Endothelial cell of umbilical vein (primary cell): ENCODE measurements at regions not wholly inside any gene's neighbourhood (a gene's known extent, or its start where the extent isn't known, plus 50 kb on each side); places are given as distances from the start of the nearest gene placed in this dataset.

Experiments
- BruUV-seq: library from RNA; stranded (reverse); fragments of 400-500 nt; replicated peaks from 2 replicates; lab custom pipeline; 2021; lab: Mats Ljungman, UMichigan
- CTCF ChIA-PET: fragments of 300-600, 350-600 bp; sonication (Branson Sonifier 250); formaldehyde crosslinking; loops from one replicate; lab custom pipeline; 2021; ENCODE audit warnings: antibody characterized with exemption, inconsistent platforms; lab: Charles Lee
- POLR2A ChIA-PET: fragments of 300-600, 350-600 bp; sonication (Branson Sonifier 250); formaldehyde crosslinking; loops from one replicate; lab custom pipeline; 2021; ENCODE audit warnings: antibody characterized with exemption, inconsistent platforms; lab: Charles Lee
- DNase-seq: peaks from one replicate; pipeline ENCODE4 v3.0.0-alpha.2; 2011; ENCODE audit warnings: low read depth, low spot score
- FAIRE-seq: peaks from 2 replicates; lab custom pipeline; 2011; peaks lifted over from hg19 to GRCh38; lab: Jason Lieb, UNC
- H2AFZ ChIP-seq: 2 replicates; pipeline ENCODE4 v1.6.0; 2012; ENCODE audit warnings: low read depth, low read length, control low read depth, inconsistent platforms
- H3K27ac ChIP-seq: 2 replicates; pipeline ENCODE4 v1.5.1; 2011; ENCODE audit warnings: low read depth, mild to moderate bottlenecking, control low read depth, low read length, moderate library complexity; ENCODE audit not compliant: insufficient read depth
- H3K27me3 ChIP-seq, 2 experiments: 2 replicates each; pipeline versions ENCODE4 v1.6.0 to v1.6.1; 2011; ENCODE audit warnings: low read length in 2 of 2, mixed read lengths in 1 of 2; ENCODE audit not compliant: control insufficient read depth in 2 of 2, insufficient read depth in 2 of 2
- H3K36me3 ChIP-seq, 2 experiments: 2 replicates in 1 of 2; 3 replicates in 1 of 2; pipeline ENCODE4 v1.5.1; 2011; ENCODE audit warnings: low read length in 2 of 2, mild to moderate bottlenecking in 1 of 2, moderate library complexity in 1 of 2; ENCODE audit not compliant: control insufficient read depth in 2 of 2, insufficient read depth in 2 of 2; ENCODE audit errors: extremely low read depth in 1 of 2
- H3K4me1 ChIP-seq: 3 replicates; pipeline ENCODE4 v1.5.1; 2011; ENCODE audit warnings: mild to moderate bottlenecking, low read length; ENCODE audit not compliant: control insufficient read depth, insufficient read depth; ENCODE audit errors: extremely low read depth
- H3K4me2 ChIP-seq: 2 replicates; pipeline ENCODE4 v1.6.1; 2011; ENCODE audit warnings: low read length, control low read depth, mixed read lengths; ENCODE audit not compliant: insufficient read depth
- H3K4me3 ChIP-seq, 3 experiments: fragments of 200-600 bp in 1 of 3; sonication (generic), shearing (Covaris generic) in 1 of 3; replicated peaks in 1 of 3; 2 replicates each; pipeline ENCODE4 v1.5.1; 2011 to 2016; ENCODE audit warnings: control low read depth in 3 of 3, low read length in 3 of 3, mild to moderate bottlenecking in 2 of 3, inconsistent platforms in 1 of 3, low read depth in 1 of 3, moderate library complexity in 1 of 3; ENCODE audit not compliant: insufficient read depth in 1 of 3
- H3K79me2 ChIP-seq: 2 replicates; pipeline ENCODE4 v1.6.0; 2012; ENCODE audit warnings: low read length, inconsistent platforms; ENCODE audit not compliant: control insufficient read depth, insufficient read depth
- H3K9ac ChIP-seq: replicated peaks from 2 replicates; pipeline ENCODE3; 2011; ENCODE audit warnings: low read length, control low read depth; ENCODE audit not compliant: insufficient read depth; ENCODE audit errors: extremely low read depth
- H3K9me1 ChIP-seq: replicated peaks from 3 replicates; pipeline ENCODE4 v1.6.0; 2011; ENCODE audit warnings: mild to moderate bottlenecking, low read length; ENCODE audit not compliant: control insufficient read depth, insufficient read depth; ENCODE audit errors: extremely low read depth
- H3K9me3 ChIP-seq: replicated peaks from 2 replicates; pipeline ENCODE4 v1.5.1; 2012; ENCODE audit warnings: low read length, inconsistent platforms; ENCODE audit not compliant: control insufficient read depth, insufficient read depth
- H4K20me1 ChIP-seq: replicated peaks from 2 replicates; pipeline ENCODE3; 2011; ENCODE audit warnings: mild to moderate bottlenecking, low read length; ENCODE audit not compliant: control insufficient read depth, insufficient read depth; ENCODE audit errors: extremely low read depth
- FOS ChIP-seq: IDR thresholded peaks from 2 replicates; pipeline ENCODE4 v1.6.1; 2011; ENCODE audit warnings: mild to moderate bottlenecking, low read length, moderate library complexity, borderline replicate concordance; ENCODE audit not compliant: insufficient read depth
- GATA2 ChIP-seq: IDR thresholded peaks from 2 replicates; pipeline ENCODE4 v1.7.0; 2011; ENCODE audit warnings: low read depth, mild to moderate bottlenecking, moderate library complexity, mixed read lengths, low read length; ENCODE audit not compliant: insufficient read length, insufficient read depth
- JUN ChIP-seq: IDR thresholded peaks from 2 replicates; pipeline ENCODE4 v1.6.1; 2011; ENCODE audit warnings: borderline replicate concordance, low read depth; ENCODE audit not compliant: insufficient read length, insufficient read depth
- MAX ChIP-seq: IDR thresholded peaks from 2 replicates; pipeline ENCODE4 v1.6.1; 2011; ENCODE audit not compliant: insufficient read depth, insufficient read length
- MYC ChIP-seq: IDR thresholded peaks from one replicate; pipeline ENCODE4 v1.6.1; 2011; ENCODE audit warnings: mild to moderate bottlenecking, low read depth, low read length
- POLR2AphosphoS5 ChIP-seq: IDR thresholded peaks from 2 replicates; pipeline ENCODE4 v1.6.1; 2012; ENCODE audit warnings: low read depth, mild to moderate bottlenecking, control low read depth, low read length, moderate library complexity; ENCODE audit not compliant: insufficient read depth
- dilution Hi-C: fragments of 300-500 bp; cut with MboI; formaldehyde crosslinking; loops from one replicate; pipeline ENCODE4 v1.15.0; 2019; ENCODE audit warnings: low sequenced_read_pairs; ENCODE audit not compliant: extremely low pct_ligation_motif_present
- intact Hi-C: fragments of 100-400 bp; cut with micrococcal nuclease; formaldehyde crosslinking; loops from one replicate; pipeline ENCODE4 v1.10.0; 2022

- DNase-seq (no peak), FAIRE-seq (no peak)
- no peaks in the 10 kb centered on the region for H4K20me1 ChIP-seq
- ChIA-PET POLR2A (no interaction called here), CTCF (no interaction called here)
- H2AFZ ChIP-seq: no peak overlapping the region
- H3K9me3 ChIP-seq: peaks cover 5% of the 10 kb centered on the region
- no peak overlapping the region for H3K4me3 ChIP-seq
- dilution Hi-C loops: no loop called here
- no peak overlapping the region for H3K27ac ChIP-seq
- BruUV-seq: no TSS peak
- H3K9me1 ChIP-seq: no peaks in the 10 kb centered on the region
- intact Hi-C loops: no loop called here
- no peak overlapping the region for H3K4me2 ChIP-seq
- no peaks in the 10 kb centered on the region for H3K36me3 ChIP-seq
- no peak for TF ChIP-seq GATA2
- TF ChIP-seq FOS: no peak
- no peak for TF ChIP-seq POLR2AphosphoS5
- no peak for TF ChIP-seq JUN
- no peak for TF ChIP-seq MYC
- TF ChIP-seq MAX: no peak
- no peaks in the 10 kb centered on the region for H3K4me1 ChIP-seq
- no peak overlapping the region for H3K9ac ChIP-seq
- H3K27me3 ChIP-seq: no peaks in the 10 kb centered on the region
- no peaks in the 10 kb centered on the region for H3K79me2 ChIP-seq
These were observed 570.4 kb downstream of the TCERG1L start for GRCh38 chr10:130740915-130741750.
